HG03095 (cell line): ENCODE measurements at regions not wholly inside any gene's neighbourhood (a gene's known extent, or its start where the extent isn't known, plus 50 kb on each side); places are given as distances from the start of the nearest gene placed in this dataset.

Source experiments
- ATAC-seq: cut with Tn5 transposase; IDR thresholded peaks from one replicate; pipeline ENCODE4 v1.9.1; 2021; ENCODE audit warnings: moderate library complexity; ENCODE audit not compliant: unreplicated experiment

- no peak for ATAC-seq
These were observed 143.9 kb upstream of the DIO3 start for GRCh38 chr14:101417434-101417833.

- ATAC-seq, result no peak
These were observed 142.7 kb upstream of the DIO3 start for GRCh38 chr14:101418601-101419000.

GRCh38 chr14:101426466-101426865 is 134.8 kb upstream of the DIO3 start:
- no peak for ATAC-seq

- ATAC-seq, result no peak
These were observed 132.9 kb upstream of the DIO3 start for GRCh38 chr14:101428409-101428808.

- no peak for ATAC-seq
These were observed 125.7 kb upstream of the DIO3 start for GRCh38 chr14:101435546-101435945.

- no peak for ATAC-seq
These were observed 122.3 kb upstream of the DIO3 start for GRCh38 chr14:101439023-101439422.

- no peak for ATAC-seq
These were observed 120.8 kb upstream of the DIO3 start for GRCh38 chr14:101440496-101440895.

- no peak for ATAC-seq
These were observed 119.6 kb upstream of the DIO3 start for GRCh38 chr14:101441710-101442109.

GRCh38 chr14:101442451-101442850 is 118.8 kb upstream of the DIO3 start:
- ATAC-seq, result no peak

- no peak for ATAC-seq
These were observed 117.2 kb upstream of the DIO3 start for GRCh38 chr14:101444116-101444515.

GRCh38 chr14:101445278-101445677 is 116.0 kb upstream of the DIO3 start:
- no peak for ATAC-seq

GRCh38 chr14:101446387-101446969 is 114.8 kb upstream of the DIO3 start:
- no peak for ATAC-seq

- ATAC-seq, result no peak
These were observed 112.2 kb upstream of the DIO3 start for GRCh38 chr14:101449114-101449513.

GRCh38 chr14:101451166-101451565 is 110.1 kb upstream of the DIO3 start:
- no peak for ATAC-seq

- ATAC-seq, result no peak
These were observed 108.1 kb upstream of the DIO3 start for GRCh38 chr14:101453225-101453624.

GRCh38 chr14:101454229-101454628 is 107.1 kb upstream of the DIO3 start:
- ATAC-seq, result no peak

GRCh38 chr14:101456246-101457175 is 104.8 kb upstream of the DIO3 start:
- no peak for ATAC-seq

- no peak for ATAC-seq
These were observed 103.9 kb upstream of the DIO3 start for GRCh38 chr14:101457301-101457935.

- ATAC-seq, result no peak
These were observed 103.2 kb upstream of the DIO3 start for GRCh38 chr14:101457936-101458740.

GRCh38 chr14:101458741-101459550 is 102.3 kb upstream of the DIO3 start:
- no peak for ATAC-seq
